SU-DHL-6 (cell line): ENCODE measurements at regions not wholly inside any gene's neighbourhood (a gene's known extent, or its start where the extent isn't known, plus 50 kb on each side); places are given as distances from the start of the nearest gene placed in this dataset.

Experiments
- H2AFZ ChIP-seq: fragments of 200-600 bp; sonication (generic); 2 replicates; pipeline ENCODE4 v1.6.1; 2014; ENCODE audit warnings: low read depth, mild to moderate bottlenecking, moderate library complexity, mixed read lengths, antibody characterized with exemption, low read length; ENCODE audit not compliant: severe bottlenecking
- H3F3A ChIP-seq: fragments of 200-600 bp; shearing (Covaris generic); 2 replicates; pipeline ENCODE4 v1.6.0; 2016; ENCODE audit warnings: antibody characterized with exemption, mild to moderate bottlenecking; ENCODE audit not compliant: insufficient read depth
- H3K27ac ChIP-seq: fragments of 200-600 bp; sonication (generic); 2 replicates; pipeline ENCODE4 v1.5.1; 2016; ENCODE audit warnings: low read depth, mild to moderate bottlenecking, low read length, moderate library complexity, mixed read lengths
- H3K27me3 ChIP-seq: fragments of 200-600 bp; sonication (generic), shearing (Covaris generic); 2 replicates; pipeline ENCODE4 v1.6.0; 2014; ENCODE audit warnings: mild to moderate bottlenecking, low read length
- H3K36me3 ChIP-seq: fragments of 200-600 bp; sonication (generic); 2 replicates; pipeline ENCODE4 v1.6.1; 2014; ENCODE audit warnings: mild to moderate bottlenecking, low read length, mixed read lengths
- H3K4me2 ChIP-seq: fragments of 300-600, 200-600 bp; shearing (Covaris generic), sonication (generic); 2 replicates; pipeline ENCODE4 v1.6.0; 2014; ENCODE audit warnings: low read length, low read depth, mild to moderate bottlenecking; ENCODE audit not compliant: poor library complexity, severe bottlenecking
- H3K4me3 ChIP-seq: fragments of 200-600 bp; sonication (generic); 2 replicates; pipeline ENCODE4 v1.5.1; 2014; ENCODE audit warnings: antibody characterized with exemption, low read length, mild to moderate bottlenecking, mixed read lengths; ENCODE audit not compliant: insufficient read depth, poor library complexity, severe bottlenecking
- H3K79me2 ChIP-seq: fragments of 200-600 bp; sonication (generic); 2 replicates; pipeline ENCODE4 v1.6.1; 2014; ENCODE audit warnings: mild to moderate bottlenecking, low read length, moderate library complexity; ENCODE audit not compliant: insufficient read depth
- H3K9ac ChIP-seq: fragments of 200-600 bp; sonication (generic); 2 replicates; pipeline ENCODE4 v1.7.0; 2014; ENCODE audit warnings: mild to moderate bottlenecking, low read length
- H3K9me2 ChIP-seq: fragments of 200-600 bp; sonication (generic); replicated peaks from 2 replicates; pipeline ENCODE4 v1.6.1; 2014; ENCODE audit warnings: low read length; ENCODE audit not compliant: insufficient read depth
- H3K9me3 ChIP-seq: fragments of 200-600 bp; sonication (generic); 2 replicates; pipeline ENCODE4 v1.6.1; 2014; ENCODE audit warnings: low read length, mixed read lengths; ENCODE audit not compliant: insufficient read depth
- H4K20me1 ChIP-seq: fragments of 200-600 bp; sonication (generic); 2 replicates; pipeline ENCODE4 v1.6.1; 2014; ENCODE audit warnings: low read depth, mild to moderate bottlenecking, antibody characterized with exemption, low read length, moderate library complexity, mixed read lengths
- CTCF ChIP-seq: fragments of 200-600 bp; sonication (generic); IDR thresholded peaks from one replicate; pipeline ENCODE4 v1.5.1; 2017; ENCODE audit warnings: antibody characterized with exemption, mild to moderate bottlenecking, low read length, moderate library complexity; ENCODE audit not compliant: insufficient read depth, poor library complexity, severe bottlenecking
- EZH2phosphoT487 ChIP-seq: fragments of 200-600 bp; sonication (generic), shearing (Covaris generic); conservative IDR thresholded peaks from 2 replicates; pipeline ENCODE4 v1.6.1; 2018; ENCODE audit warnings: mild to moderate bottlenecking, antibody characterized with exemption, low read length, moderate library complexity, mixed read lengths

- Histone ChIP-seq H3K36me3 (no peaks in the 10 kb centered on the region), H3K9me3 (no peaks in the 10 kb centered on the region), H3K27me3 (no peaks in the 10 kb centered on the region), H3K9ac (no peak overlapping the region), H3K79me2 (no peaks in the 10 kb centered on the region), H3K4me2 (no peak overlapping the region), H3K9me2 (0 out of 2 replicates have a peak, but pooled peaks cover 2% of the 10 kb centered on the region), H3K4me3 (no peak overlapping the region), H4K20me1 (no peaks in the 10 kb centered on the region), H3K27ac (no peak overlapping the region), H3F3A (no peaks in the 10 kb centered on the region), H2AFZ (no peak overlapping the region)
- no peak for TF ChIP-seq EZH2phosphoT487
- TF ChIP-seq CTCF, result no peak
Observed at GRCh38 chr12:97335115-97335514, 127.5 kb upstream of the RMST start.

DNA sequence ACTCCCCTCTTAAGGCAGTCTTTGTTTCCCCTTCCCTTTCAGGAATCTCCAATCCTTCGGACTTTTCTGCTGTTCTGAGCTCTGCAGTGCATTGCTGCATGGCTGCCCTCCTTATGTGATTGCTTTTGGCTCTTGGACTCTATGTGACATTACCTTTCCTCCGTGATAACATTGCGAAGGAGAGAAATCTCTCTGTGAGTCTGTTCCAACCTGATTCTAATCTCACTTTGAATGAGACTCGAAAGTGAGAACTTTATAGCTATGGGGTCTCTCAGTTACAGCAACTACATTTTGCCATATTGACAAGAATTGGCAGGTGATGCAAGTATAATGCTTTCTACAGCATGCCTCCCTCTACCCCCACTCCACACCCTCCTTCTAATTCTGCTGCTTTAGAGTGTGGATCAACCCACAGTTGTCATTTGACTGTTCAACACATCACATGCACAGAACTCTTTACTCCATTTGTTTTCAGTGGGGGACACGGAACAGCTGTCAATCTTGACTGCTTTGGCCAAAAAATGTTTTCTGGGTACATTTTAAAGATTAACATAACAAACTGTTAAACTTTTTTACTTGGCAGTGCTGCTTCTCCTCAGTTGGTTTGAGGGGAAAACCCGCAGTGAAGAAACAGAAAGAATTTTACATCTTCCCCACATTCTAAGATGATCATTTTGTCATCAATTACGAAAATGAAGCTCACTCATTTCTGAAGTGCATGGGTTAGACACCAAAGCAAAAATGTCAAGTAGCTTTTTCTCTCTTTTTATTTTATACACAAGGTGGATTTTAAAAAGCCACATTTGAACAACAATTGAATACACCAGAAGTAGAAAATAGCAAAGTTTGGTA, 125.5 kb upstream of the RMST start:
- TF ChIP-seq EZH2phosphoT487 (no peak), CTCF (no peak)

GRCh38 chr12:97342130-97342529, 120.5 kb upstream of the RMST start:
- no peak for TF ChIP-seq EZH2phosphoT487
- no peak for TF ChIP-seq CTCF
- no peaks in the 10 kb centered on the region for H3K36me3 ChIP-seq
- no peak overlapping the region for H3K9ac ChIP-seq
- no peak overlapping the region for H3K4me3 ChIP-seq
- H3K4me2 ChIP-seq, result no peak overlapping the region
- H4K20me1 ChIP-seq, result no peaks in the 10 kb centered on the region
- no peaks in the 10 kb centered on the region for H3F3A ChIP-seq
- H3K79me2 ChIP-seq, result no peaks in the 10 kb centered on the region
- no peaks in the 10 kb centered on the region for H3K9me2 ChIP-seq
- H2AFZ ChIP-seq, result no peak overlapping the region
- no peaks in the 10 kb centered on the region for H3K9me3 ChIP-seq
- H3K27me3 ChIP-seq, result no peaks in the 10 kb centered on the region; the same call in 1 of the 2 replicates
- H3K27ac ChIP-seq, result no peak overlapping the region

More for the DNA sequence above, 125.5 kb upstream of the RMST start:
- Histone ChIP-seq H2AFZ (no peak overlapping the region), H3K27ac (no peak overlapping the region), H3K79me2 (no peaks in the 10 kb centered on the region), H4K20me1 (no peaks in the 10 kb centered on the region), H3K27me3 (no peaks in the 10 kb centered on the region), H3K9me3 (no peaks in the 10 kb centered on the region), H3K9ac (no peak overlapping the region), H3K4me2 (no peak overlapping the region), H3K4me3 (no peak overlapping the region), H3K9me2 (no peaks in the 10 kb centered on the region), H3K36me3 (no peaks in the 10 kb centered on the region), H3F3A (no peaks in the 10 kb centered on the region)
